Mammary epithelial cell (primary cell): ENCODE measurements at regions not wholly inside any gene's neighbourhood (a gene's known extent, or its start where the extent isn't known, plus 50 kb on each side); places are given as distances from the start of the nearest gene placed in this dataset.

Experiments used
- EZH2 ChIP-seq: IDR thresholded peaks from 2 replicates; pipeline ENCODE4 v1.6.1; 2012; ENCODE audit warnings: low read length, inconsistent platforms, borderline replicate concordance
- TF ChIP-seq, protein P1 (sequence below), 2 donors: IDR thresholded peaks in 1 of 2; conservative IDR thresholded peaks in 1 of 2; 2 replicates each; pipeline ENCODE4 v1.5.1; 2011 to 2012; ENCODE audit warnings: inconsistent platforms in 2 of 2, low read length in 2 of 2, mild to moderate bottlenecking in 2 of 2, control low read depth in 1 of 2, low read depth in 1 of 2; ENCODE audit not compliant: insufficient read depth in 1 of 2; ENCODE audit errors: extremely low read depth in 1 of 2

DNA sequence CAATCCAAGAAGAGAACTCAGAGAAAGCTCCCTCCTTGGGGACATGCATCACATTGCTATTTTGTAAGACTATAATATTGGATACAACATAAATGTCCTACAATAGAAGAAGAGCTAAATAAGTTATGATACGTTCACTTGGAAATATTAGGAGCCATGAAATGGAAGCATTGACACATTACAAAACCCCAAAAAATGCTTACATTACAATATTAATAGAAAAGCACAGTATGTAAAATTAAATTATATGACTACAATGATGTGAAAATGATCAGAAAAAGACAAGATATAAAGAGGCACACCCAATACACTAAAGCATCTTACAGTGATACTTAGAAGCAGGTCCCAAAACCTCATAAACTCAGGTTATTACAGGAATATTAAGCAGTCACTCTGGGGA, 694.1 kb downstream of the TOX3 start:
- TF ChIP-seq, protein P1, sequence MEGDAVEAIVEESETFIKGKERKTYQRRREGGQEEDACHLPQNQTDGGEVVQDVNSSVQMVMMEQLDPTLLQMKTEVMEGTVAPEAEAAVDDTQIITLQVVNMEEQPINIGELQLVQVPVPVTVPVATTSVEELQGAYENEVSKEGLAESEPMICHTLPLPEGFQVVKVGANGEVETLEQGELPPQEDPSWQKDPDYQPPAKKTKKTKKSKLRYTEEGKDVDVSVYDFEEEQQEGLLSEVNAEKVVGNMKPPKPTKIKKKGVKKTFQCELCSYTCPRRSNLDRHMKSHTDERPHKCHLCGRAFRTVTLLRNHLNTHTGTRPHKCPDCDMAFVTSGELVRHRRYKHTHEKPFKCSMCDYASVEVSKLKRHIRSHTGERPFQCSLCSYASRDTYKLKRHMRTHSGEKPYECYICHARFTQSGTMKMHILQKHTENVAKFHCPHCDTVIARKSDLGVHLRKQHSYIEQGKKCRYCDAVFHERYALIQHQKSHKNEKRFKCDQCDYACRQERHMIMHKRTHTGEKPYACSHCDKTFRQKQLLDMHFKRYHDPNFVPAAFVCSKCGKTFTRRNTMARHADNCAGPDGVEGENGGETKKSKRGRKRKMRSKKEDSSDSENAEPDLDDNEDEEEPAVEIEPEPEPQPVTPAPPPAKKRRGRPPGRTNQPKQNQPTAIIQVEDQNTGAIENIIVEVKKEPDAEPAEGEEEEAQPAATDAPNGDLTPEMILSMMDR (conservative IDR thresholded peaks at IDR 0.05 in 1 of 2, IDR thresholded peaks at IDR 0.05 in 1 of 2; ENCODE audit: extremely low read depth in 1 of 2, insufficient read depth in 1 of 2, low read depth in 1 of 2, low read length in 2 of 2) = no peak
- TF ChIP-seq EZH2 = no peak
